Aorta (tissue), 5 donors: ENCODE measurements at regions not wholly inside any gene's neighbourhood (a gene's known extent, or its start where the extent isn't known, plus 50 kb on each side); places are given as distances from the start of the nearest gene placed in this dataset.
"Not testable (repeated sequence)": the region's sequence is repeated elsewhere in the genome, so short reads cannot be mapped to it uniquely, and the experiment has no call there.

Experiments used
- ATAC-seq: fragments of 200-7000 bp; cut with Tn5 transposase; one replicate; pipeline ENCODE4 v1.9.1; 2022; ENCODE audit warnings: moderate library complexity; ENCODE audit not compliant: low FRiP score
- DNase-seq, 2 donors: peaks; one replicate each; pipeline ENCODE4 v3.0.0-alpha.2; 2020
- H3K27ac ChIP-seq, 2 donors: one replicate each; pipeline ENCODE4 v1.5.1; 2013; ENCODE audit warnings: low read length in 2 of 2, mild to moderate bottlenecking in 2 of 2, moderate library complexity in 2 of 2, control low read depth in 1 of 2, inconsistent platforms in 1 of 2, low read depth in 1 of 2
- H3K27me3 ChIP-seq, 2 donors: one replicate each; pipeline ENCODE4 v1.6.1; 2013; ENCODE audit warnings: control low read depth in 1 of 2, low read length in 1 of 2, mild to moderate bottlenecking in 1 of 2, moderate library complexity in 1 of 2; ENCODE audit not compliant: insufficient read depth in 2 of 2, control insufficient read depth in 1 of 2
- H3K36me3 ChIP-seq, 2 donors: one replicate each; pipeline ENCODE4 v1.6.1; 2013; ENCODE audit warnings: control low read depth in 1 of 2, low read length in 1 of 2, mild to moderate bottlenecking in 1 of 2; ENCODE audit not compliant: insufficient read depth in 2 of 2, control insufficient read depth in 1 of 2
- H3K4me1 ChIP-seq, 2 donors: one replicate each; pipeline ENCODE4 v1.6.1; 2013; ENCODE audit warnings: low read length in 2 of 2, control low read depth in 1 of 2, mild to moderate bottlenecking in 1 of 2, moderate library complexity in 1 of 2; ENCODE audit not compliant: insufficient read depth in 2 of 2, control insufficient read depth in 1 of 2
- H3K4me3 ChIP-seq, 2 donors: one replicate each; pipeline ENCODE4 v1.5.1; 2013; ENCODE audit warnings: low read length in 2 of 2, control low read depth in 1 of 2, mild to moderate bottlenecking in 1 of 2
- H3K9me3 ChIP-seq: one replicate; pipeline ENCODE4 v1.6.1; 2013; ENCODE audit warnings: mild to moderate bottlenecking, low read length; ENCODE audit not compliant: control insufficient read depth
- WGBS, 2 donors: extraction: QIAGEN DNeasy Blood & Tissue Kit; methylation state at CpG; one replicate each; pipeline ENCODE4 v1.1.7; 2013; 5-methylcytosine and 5-hydroxymethylcytosine counted together
- intact Hi-C, 2 donors: fragments of 100-400 bp; cut with DNase I; formaldehyde crosslinking; loops; one replicate each; pipeline versions ENCODE4 v1.14.2 to v1.15.0; 2022
- donor health status: healthy with polysubstance abuse.
- donor health status: Bipolar disorder and iron deficiency.
- donor health status: DM: no; HTN: no; CAD: no.
- donor health status: DM: no; HTN: no; CAD: no.
- donor health status: DM: yes; HTN: yes; CAD: no.

DNA sequence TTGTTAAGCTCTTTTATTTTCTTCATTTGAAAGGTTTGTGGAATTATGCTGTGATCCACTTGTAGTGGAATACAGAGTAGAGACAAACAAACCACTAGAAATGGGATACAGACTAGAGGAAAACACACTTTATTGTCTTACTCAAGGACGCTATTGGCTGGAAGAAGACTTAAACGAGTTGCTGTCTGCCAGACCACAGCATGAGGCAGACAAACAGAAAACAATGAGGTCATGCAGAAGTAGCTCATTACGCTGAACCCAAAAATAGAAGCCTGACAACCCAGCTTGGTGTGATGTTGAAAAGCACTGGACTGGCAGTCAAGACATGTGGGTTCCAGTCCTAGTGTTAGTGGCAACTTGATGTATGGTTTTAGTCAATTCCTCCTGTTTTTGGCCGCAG is 62.4 kb upstream of the P3H2 start:
- Histone ChIP-seq H3K36me3 (no peaks in the 10 kb centered on the region), H3K9me3 (no peaks in the 10 kb centered on the region), H3K4me3 (no peak overlapping the region), H3K27me3 (no peaks in the 10 kb centered on the region), H3K27ac (no peak overlapping the region), H3K4me1 (peaks cover 1 to 3% of the 10 kb centered on the region in 2 donors)
- WGBS, 2 donors, result 9 to 17% methylated on average over 4 of the region's 4 CpGs
- DNase-seq (no peak), ATAC-seq (no peak)
- intact Hi-C loops, result no loop called here

DNA sequence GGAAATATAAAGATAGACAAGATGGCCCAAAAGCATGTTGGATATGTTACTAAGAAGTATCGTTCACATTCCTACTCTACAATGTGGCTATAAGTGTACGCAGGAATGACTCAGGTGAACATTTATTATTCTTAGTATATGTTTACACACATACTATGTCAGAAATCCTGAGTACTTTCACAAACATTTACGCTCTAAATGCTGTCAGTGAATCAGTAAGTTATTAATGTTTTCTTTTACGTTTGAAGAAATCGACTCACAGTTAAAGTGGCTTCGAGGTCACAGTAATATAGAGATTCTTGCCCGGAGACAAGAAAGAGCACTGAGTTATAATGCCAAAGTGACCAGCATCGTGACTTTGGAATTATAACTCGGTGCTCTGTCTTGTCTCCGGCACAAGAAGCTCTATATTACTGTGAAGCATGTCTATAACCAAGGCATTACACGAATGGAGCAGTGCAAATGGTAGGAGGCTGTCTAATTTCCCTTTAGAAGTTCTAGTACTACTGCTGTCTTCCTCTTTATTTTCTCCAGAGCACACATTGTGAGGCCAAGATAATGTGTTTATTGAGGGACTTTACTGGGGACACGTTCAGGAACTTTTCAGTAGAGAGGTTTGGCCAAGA is 61.8 kb upstream of the P3H2 start:
- intact Hi-C loops, result no loop called here
- H3K27ac ChIP-seq, result no peak overlapping the region
- 67 to 79% methylated on average over 12 of the region's 12 CpGs for WGBS, 2 donors

DNA sequence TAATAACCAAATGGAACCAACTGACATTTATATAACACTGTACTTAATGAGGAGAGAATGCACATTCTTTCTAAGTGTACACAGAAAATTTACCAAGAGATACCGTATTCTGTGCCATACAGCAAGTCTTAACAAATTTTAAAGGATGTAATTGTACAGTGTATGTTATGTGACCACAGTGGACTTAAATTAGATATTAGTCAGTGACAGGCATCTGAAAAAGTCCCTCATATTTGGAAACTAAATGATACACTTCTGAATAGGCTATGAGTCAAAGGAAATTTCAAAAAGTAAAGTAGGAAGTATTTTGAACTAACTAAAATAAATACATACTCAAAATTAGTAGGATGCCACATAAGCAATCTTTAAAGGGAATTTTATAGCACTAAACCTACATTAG is 59.6 kb upstream of the P3H2 start:
- peaks cover 1 to 3% of the 10 kb centered on the region in 2 donors for H3K4me1 ChIP-seq
- H3K27me3 ChIP-seq, result no peaks in the 10 kb centered on the region
- 71 to 76% methylated on average over 1 of the region's 1 CpG for WGBS, 2 donors
- no peak overlapping the region for H3K27ac ChIP-seq
- no peak for DNase-seq
- intact Hi-C loops, result no loop called here
- no peak overlapping the region for H3K4me3 ChIP-seq
- no peaks in the 10 kb centered on the region for H3K9me3 ChIP-seq
- ATAC-seq, result no peak
- H3K36me3 ChIP-seq, result no peaks in the 10 kb centered on the region

More for the DNA sequence above, 61.8 kb upstream of the P3H2 start:
- Histone ChIP-seq H3K9me3 (no peaks in the 10 kb centered on the region), H3K27me3 (no peaks in the 10 kb centered on the region), H3K4me1 (peaks cover 1 to 3% of the 10 kb centered on the region in 2 donors), H3K36me3 (no peaks in the 10 kb centered on the region), H3K4me3 (no peak overlapping the region)
- ATAC-seq (no peak), DNase-seq (no peak)

DNA sequence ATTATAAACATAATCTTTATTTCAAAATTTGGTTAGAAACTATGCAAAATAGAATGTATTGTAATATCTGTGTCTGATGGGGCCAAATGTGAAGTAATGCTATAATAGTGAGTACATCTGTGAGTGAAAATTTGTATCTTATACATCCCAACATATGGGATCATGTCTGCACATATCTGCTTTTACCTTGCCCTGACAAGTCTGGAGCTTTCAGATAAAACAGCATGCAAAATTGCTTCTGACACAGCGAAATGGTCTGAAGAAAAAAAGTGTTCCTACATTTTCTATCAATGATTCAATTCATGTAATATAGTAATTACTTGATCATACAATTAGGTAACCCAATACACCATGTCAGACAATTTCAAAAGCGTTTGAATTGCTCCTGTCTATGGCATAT is 58.1 kb upstream of the P3H2 start:
- H3K4me3 ChIP-seq, result no peak overlapping the region
- H3K9me3 ChIP-seq, result no peaks in the 10 kb centered on the region
- ATAC-seq, result no peak
- no peak overlapping the region for H3K27ac ChIP-seq
- H3K36me3 ChIP-seq, result no peaks in the 10 kb centered on the region
- peaks cover 1 to 3% of the 10 kb centered on the region in 2 donors for H3K4me1 ChIP-seq
- DNase-seq, result no peak
- H3K27me3 ChIP-seq, result no peaks in the 10 kb centered on the region
- intact Hi-C loops, result no loop called here
- 89 to 91% methylated on average over 2 of the region's 2 CpGs for WGBS, 2 donors

DNA sequence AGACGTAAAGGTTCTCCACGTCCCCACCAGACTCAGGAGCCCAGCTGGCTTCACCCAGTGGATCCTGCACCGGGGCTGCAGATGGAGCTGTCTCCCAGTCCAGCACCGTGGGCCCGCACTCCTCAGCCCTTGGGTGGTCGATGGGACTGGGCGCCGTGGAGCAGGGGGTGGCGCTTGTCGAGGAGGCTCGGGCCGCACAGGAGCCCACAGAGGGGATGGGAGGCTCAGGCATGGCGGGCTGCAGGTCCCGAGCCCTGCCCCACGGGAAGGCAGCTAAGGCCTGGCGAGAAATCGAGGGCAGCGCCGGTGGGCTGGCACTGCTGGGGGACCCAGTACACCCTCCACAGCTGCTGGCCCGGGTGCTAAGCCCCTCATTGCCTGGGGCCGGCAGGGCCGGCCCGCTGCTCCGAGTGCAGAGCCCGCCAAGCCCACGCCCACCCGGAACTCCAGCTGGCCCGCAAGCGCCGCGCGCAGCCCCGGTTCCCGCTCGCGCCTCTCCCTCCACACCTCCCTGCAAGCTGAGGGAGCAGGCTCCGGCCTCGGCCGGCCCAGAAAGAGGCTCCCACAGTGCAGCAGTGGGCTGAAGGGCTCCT is 56.3 kb upstream of the P3H2 start:
- 95 to 98% methylated on average over 21 to 39 of the region's 39 CpGs for WGBS, 2 donors
- not testable (repeated sequence) for ATAC-seq

DNA sequence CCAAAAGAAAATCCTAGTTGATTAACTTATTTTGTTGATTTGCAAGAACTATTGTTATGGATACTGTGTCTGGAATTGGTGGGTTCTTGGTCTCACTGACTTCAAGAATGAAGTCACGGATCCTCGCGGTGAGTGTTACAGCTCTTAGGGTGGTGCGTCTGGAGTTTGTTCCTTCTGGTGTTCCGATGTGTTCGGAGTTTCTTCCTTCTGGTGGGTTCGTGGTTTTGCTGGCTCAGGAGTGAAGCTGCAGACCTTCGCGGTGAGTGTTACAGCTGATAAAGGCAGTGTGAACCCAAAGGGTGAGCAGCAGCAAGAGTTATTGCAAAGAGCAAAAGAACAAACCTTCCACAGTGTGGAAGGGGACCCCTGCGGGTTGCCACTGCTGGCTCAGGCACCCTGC is 55.4 kb upstream of the P3H2 start:
- H3K27me3 ChIP-seq, H3K27ac ChIP-seq, ATAC-seq, H3K4me1 ChIP-seq, H3K9me3 ChIP-seq, H3K36me3 ChIP-seq, DNase-seq, intact Hi-C loops, H3K4me3 ChIP-seq: not testable (repeated sequence)
- WGBS, 2 donors, result 91 to 93% methylated on average over 10 of the region's 10 CpGs

More for the DNA sequence above, 56.3 kb upstream of the P3H2 start:
- H3K36me3 ChIP-seq, H3K27ac ChIP-seq, H3K4me3 ChIP-seq, H3K4me1 ChIP-seq, intact Hi-C loops, H3K9me3 ChIP-seq, DNase-seq, H3K27me3 ChIP-seq: not testable (repeated sequence)

DNA sequence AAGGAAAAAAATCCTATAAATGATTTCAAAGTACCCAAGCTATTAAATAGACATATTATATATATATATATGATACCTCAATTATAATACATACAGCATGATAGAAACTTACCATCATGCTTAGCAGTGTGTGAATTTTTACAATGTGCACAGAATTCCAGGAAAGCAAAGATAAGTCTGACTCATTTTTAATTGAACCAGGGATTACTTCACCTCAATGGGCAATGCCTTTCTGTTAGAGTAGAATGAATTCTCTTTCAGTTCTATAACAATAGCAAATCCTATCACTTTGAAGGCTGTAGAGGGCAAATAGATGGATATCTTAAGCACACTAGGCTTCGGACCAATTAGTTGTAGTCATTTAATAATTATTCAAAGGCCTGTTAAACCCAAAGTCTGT is 54.8 kb upstream of the P3H2 start:
- no peak for ATAC-seq
- WGBS, 2 donors, result 97 to 100% methylated on average over 1 of the region's 1 CpG

DNA sequence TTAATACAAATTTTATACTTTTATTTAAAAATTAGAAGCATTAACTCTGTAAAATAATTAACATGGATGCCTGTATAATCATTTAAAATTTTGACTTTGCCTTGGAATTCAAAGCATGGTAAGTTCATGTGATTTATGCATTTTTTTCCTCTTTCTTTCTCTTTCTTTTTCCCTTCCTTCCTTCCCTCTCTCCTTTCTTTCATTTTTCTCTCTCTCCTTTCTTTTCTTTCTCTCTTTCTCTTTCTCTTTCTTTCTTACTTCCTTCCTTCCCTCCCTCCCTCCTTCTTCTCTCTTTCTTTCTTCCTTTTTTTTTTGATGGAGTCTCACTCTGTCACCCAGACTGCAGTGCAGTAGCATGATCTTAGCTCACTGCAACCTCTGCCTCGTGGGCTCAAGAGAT is 53.8 kb upstream of the P3H2 start:
- ATAC-seq, result no peak
- Histone ChIP-seq H3K36me3 (no peaks in the 10 kb centered on the region), H3K9me3 (no peaks in the 10 kb centered on the region), H3K27me3 (no peaks in the 10 kb centered on the region), H3K4me1 (no peaks in the 10 kb centered on the region), H3K4me3 (no peak overlapping the region), H3K27ac (no peak overlapping the region)
- DNase-seq, result no peak
- intact Hi-C loops, result no loop called here
- 66 to 72% methylated on average over 1 of the region's 1 CpG for WGBS, 2 donors

More for the DNA sequence above, 54.8 kb upstream of the P3H2 start:
- Histone ChIP-seq H3K9me3 (no peaks in the 10 kb centered on the region), H3K27me3 (no peaks in the 10 kb centered on the region), H3K27ac (no peak overlapping the region), H3K36me3 (no peaks in the 10 kb centered on the region), H3K4me3 (no peak overlapping the region), H3K4me1 (no peaks in the 10 kb centered on the region)
- no peak for DNase-seq
- intact Hi-C loops, result no loop called here

DNA sequence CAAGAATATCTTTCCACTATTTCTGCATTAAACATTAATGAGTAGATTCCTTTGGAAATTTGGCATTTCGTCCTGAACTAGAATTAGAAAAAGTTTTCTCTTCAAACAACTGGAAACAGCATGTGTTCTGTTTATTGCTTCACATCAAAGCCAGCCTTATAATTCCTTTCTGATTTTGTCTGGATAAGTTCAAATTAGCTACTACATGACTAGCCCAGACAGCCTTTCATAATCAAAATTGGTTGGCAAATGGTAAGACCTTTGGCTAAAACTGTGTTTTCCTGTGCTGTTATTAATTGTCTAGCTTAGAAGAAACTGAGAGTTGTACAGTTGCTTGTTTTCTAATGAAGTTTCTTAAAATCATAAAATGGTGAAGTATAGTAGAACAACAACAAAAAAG is 52.7 kb upstream of the P3H2 start:
- intact Hi-C loops, result no loop called here
- Histone ChIP-seq H3K9me3 (no peaks in the 10 kb centered on the region), H3K27ac (no peak overlapping the region), H3K36me3 (no peaks in the 10 kb centered on the region), H3K27me3 (no peaks in the 10 kb centered on the region), H3K4me1 (no peaks in the 10 kb centered on the region), H3K4me3 (no peak overlapping the region)
- ATAC-seq (no peak), DNase-seq (no peak)
- WGBS, 2 donors, result 87 to 91% methylated on average over 1 of the region's 1 CpG
